A549 (cell line): ENCODE measurements at regions not wholly inside any gene's neighbourhood (a gene's known extent, or its start where the extent isn't known, plus 50 kb on each side); places are given as distances from the start of the nearest gene placed in this dataset.

Experiments used
- BCL3 ChIP-seq: fragments of >200 bp; sonication (Bioruptor Twin); formaldehyde crosslinking; IDR thresholded peaks from 3 replicates; pipeline ENCODE4 v1.6.1; 2016
- CBX2 ChIP-seq: fragments of 200-600 bp; sonication (generic); IDR thresholded peaks from 2 replicates; pipeline ENCODE4 v1.6.1; 2016; ENCODE audit warnings: low read depth, mild to moderate bottlenecking, borderline replicate concordance
- CTCF ChIP-seq: fragments of >200 bp; sonication (Bioruptor Twin); formaldehyde crosslinking; IDR thresholded peaks from 3 replicates; pipeline ENCODE4 v1.5.1; 2016
- ESRRA ChIP-seq: fragments of 150-350 bp; IDR thresholded peaks from 2 replicates; pipeline ENCODE4 v1.6.1; 2014; ENCODE audit warnings: mild to moderate bottlenecking, low read length, borderline replicate concordance
- JUN ChIP-seq, 2 experiments: fragments of >200 bp; sonication (Bioruptor Twin); formaldehyde crosslinking; IDR thresholded peaks; 2 replicates in 1 of 2; 3 replicates in 1 of 2; pipeline ENCODE4 v1.6.1; 2016 to 2017
- MYC ChIP-seq: IDR thresholded peaks from 2 replicates; pipeline ENCODE4 v1.6.1; 2012; ENCODE audit warnings: mild to moderate bottlenecking, inconsistent platforms, low read length, improper control_type of control experiment, borderline replicate concordance
- PBX3 ChIP-seq: IDR thresholded peaks from 2 replicates; pipeline ENCODE4 v1.6.1; 2012
- POLR2A ChIP-seq: IDR thresholded peaks from 2 replicates; pipeline ENCODE4 v1.6.1; 2012; ENCODE audit warnings: mild to moderate bottlenecking, low read length
- RAD21 ChIP-seq, 2 experiments: fragments of >200 bp in 1 of 2; sonication (Bioruptor Twin) in 1 of 2; formaldehyde crosslinking in 1 of 2; IDR thresholded peaks in 1 of 2; conservative IDR thresholded peaks in 1 of 2; 2 replicates in 1 of 2; 3 replicates in 1 of 2; pipeline ENCODE4 v1.6.1; 2012 to 2018; ENCODE audit warnings: inconsistent platforms in 1 of 2
- SMC3 ChIP-seq: fragments of >200 bp; sonication (Bioruptor Twin); formaldehyde crosslinking; IDR thresholded peaks from 3 replicates; pipeline ENCODE4 v1.6.1; 2018; ENCODE audit warnings: inconsistent platforms
- USF2 ChIP-seq: fragments of 450-650 bp; IDR thresholded peaks from 2 replicates; pipeline ENCODE4 v1.6.1; 2014; ENCODE audit warnings: antibody characterized with exemption
- ZFP36 ChIP-seq: fragments of 450-650 bp; IDR thresholded peaks from 2 replicates; pipeline ENCODE4 v1.6.1; 2014; ENCODE audit warnings: borderline replicate concordance; ENCODE audit not compliant: partially characterized antibody
- TF ChIP-seq, protein P1 (sequence below): IDR thresholded peaks from 2 replicates; pipeline ENCODE4 v1.6.1; 2012

DNA sequence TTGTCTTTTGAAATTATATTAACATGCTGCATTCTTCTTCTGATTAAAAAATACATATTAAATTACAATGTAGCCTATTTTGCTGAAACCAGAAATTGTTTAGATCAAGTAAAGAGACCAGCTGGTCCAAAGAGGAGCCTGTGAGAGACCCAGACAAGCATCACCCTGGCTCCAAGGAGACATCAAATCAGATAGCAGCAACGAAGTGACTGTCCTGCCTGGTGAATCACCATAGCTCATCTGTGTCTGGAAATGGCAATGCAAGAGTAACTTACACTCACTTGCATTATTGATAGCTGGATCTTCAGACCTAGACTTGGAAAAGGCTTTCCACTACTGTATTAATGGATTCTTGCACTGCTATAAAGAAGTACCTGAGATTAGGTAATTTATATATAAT lies 169.1 kb downstream of the KCTD12 start:
- no peak for TF ChIP-seq CTCF
- no peak for TF ChIP-seq BCL3
- TF ChIP-seq POLR2A = no peak
- TF ChIP-seq, protein P1, sequence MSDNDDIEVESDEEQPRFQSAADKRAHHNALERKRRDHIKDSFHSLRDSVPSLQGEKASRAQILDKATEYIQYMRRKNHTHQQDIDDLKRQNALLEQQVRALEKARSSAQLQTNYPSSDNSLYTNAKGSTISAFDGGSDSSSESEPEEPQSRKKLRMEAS = no peak
- no peak for TF ChIP-seq ESRRA
- no peak for TF ChIP-seq CBX2
- no peak for TF ChIP-seq JUN (IDR thresholded peaks at IDR 0.05)
- TF ChIP-seq RAD21 (conservative IDR thresholded peaks at IDR 0.05 in 1 of 2, IDR thresholded peaks at IDR 0.05 in 1 of 2) = no peak
- no peak for TF ChIP-seq MYC
- TF ChIP-seq ZFP36 = no peak
- no peak for TF ChIP-seq SMC3
- TF ChIP-seq USF2 = no peak
- TF ChIP-seq PBX3 = no peak
